Raji (cell line): ENCODE measurements at regions not wholly inside any gene's neighbourhood (a gene's known extent, or its start where the extent isn't known, plus 50 kb on each side); places are given as distances from the start of the nearest gene placed in this dataset.

ENCODE experiments used
- POLR2A ChIP-seq: IDR thresholded peaks from 2 replicates; pipeline ENCODE4 v1.6.1; 2011; ENCODE audit warnings: low read depth, low read length, control low read depth; ENCODE audit not compliant: insufficient read depth

DNA sequence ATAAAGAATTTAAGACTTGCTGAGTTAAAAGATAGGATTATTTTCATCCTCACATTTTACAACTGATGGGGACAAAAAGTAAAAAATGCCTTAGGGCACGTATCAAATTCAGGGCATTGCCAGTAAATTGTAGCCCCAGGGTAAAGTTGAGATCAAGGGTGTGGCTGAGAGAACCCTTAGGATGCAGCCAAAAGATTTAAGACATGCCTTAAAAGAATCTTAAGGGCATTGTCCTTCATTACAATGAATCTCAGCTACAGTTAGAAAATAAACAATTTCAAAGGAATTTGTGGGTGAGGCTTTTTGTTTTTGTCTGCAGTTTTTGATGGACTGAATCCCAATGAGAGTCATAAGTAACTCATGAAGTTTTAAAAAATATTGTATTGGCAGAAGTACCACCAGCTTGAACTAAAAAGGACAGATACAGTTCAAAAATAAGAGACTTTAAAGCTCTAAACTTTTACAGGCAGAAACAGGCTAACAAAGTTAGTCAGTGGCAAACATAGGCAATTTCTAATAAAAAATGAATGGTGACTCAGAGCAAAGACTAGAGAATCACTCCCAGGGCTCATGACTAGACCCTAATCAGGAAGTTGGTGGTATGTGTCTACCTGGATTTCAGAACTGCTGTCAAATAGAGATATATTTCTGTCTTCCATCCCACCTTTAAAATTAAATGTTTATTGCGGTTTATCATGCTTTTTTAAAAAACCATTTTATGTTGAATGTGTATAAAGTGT is 165.1 kb upstream of the SNX7 start:
- TF ChIP-seq POLR2A = no peak

DNA sequence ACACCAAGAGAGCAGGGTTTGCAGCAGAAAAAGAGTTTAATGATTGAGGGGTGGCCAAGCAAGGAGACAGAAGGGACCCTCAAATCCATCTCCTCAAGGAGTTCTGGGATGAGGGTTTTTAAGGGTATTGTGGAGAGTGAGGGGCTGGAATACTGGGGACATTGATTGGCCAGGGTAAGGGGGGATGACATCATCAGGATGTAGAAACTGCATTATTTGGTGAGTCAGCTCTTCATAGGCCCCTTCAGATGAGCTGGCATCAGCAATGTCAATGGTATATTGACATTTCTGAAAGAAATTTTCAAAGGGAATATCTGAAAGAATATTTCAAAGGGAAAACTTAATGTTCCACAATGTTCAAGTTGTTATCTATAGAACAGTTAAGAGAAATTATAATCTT is 168.1 kb upstream of the SNX7 start:
- no peak for TF ChIP-seq POLR2A

DNA sequence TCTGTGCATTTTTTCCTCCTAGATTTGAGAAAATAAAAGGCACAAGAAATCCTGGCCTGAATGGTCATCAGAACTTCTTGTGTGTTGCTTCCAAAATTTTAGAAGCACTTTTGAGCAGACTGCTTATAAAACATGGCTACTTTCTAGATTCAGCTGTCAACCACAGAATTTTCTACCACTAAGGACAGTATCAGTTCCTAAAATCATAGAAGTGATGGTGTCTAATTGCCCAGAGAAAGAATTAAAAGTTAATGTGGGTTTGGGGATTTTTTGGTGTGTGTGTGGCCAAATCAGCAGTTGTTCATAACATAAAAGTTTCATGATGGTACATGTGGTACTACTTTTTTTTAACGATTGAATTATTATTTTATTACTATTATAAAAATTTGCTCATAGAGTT is 171.4 kb upstream of the SNX7 start:
- TF ChIP-seq POLR2A = no peak

DNA sequence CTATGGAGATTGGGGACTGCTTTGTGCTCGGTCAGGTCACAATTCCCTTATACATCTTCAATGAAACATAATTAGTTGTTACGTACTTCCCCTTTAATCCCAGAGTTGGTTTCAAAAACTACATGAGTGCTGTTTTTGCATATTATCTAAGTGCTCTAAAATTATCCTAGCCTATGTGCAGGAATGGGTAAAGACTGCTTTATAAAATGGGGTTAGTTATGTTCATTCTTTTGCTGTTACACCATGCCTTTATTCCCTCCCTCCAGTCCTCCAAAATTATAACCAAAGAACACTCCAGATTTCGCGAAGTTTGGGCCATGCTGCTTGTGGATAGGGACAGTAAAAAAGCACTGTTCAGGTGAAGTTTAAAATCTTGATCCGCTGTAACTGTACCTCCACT is 173.9 kb upstream of the SNX7 start:
- no peak for TF ChIP-seq POLR2A

DNA sequence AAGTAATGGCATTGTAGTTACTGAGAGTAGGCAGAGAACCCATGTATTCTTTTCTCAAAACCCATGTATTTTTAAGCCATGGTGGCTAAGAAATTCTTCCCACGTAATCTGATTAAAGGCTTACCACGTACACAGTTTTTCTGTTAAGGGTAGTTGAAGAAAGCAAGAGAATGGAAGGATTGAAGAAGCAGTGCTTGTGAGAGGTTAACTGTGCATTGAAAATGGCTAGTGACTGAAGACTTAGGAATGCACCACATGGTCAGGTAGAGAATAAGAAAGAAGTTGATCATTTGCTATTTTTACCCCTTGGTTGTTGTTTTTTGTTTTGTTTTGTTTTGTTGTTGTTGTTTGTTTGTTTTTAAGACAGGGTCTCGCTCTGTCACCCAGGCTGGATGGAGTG is 178.9 kb upstream of the SNX7 start:
- TF ChIP-seq POLR2A = no peak

DNA sequence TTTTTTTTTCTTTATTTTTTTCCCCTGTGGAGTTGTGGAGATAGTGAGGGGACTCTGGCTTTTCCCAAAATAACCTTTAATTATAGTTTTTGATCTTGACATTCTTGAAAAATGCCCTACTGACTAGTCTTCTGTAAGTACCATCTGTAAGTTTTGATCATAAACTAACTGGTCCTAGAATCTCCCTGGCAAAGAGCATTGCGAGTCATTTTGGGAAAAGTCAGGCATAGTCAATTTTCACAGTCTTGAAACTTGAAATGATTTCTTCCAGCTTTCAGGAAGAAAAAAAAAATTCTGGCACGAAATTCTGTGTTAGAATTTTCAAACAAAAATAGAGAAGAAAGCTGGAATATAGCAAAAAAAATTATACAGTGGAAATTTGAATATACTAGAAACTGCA is 181.2 kb upstream of the SNX7 start:
- TF ChIP-seq POLR2A = no peak

DNA sequence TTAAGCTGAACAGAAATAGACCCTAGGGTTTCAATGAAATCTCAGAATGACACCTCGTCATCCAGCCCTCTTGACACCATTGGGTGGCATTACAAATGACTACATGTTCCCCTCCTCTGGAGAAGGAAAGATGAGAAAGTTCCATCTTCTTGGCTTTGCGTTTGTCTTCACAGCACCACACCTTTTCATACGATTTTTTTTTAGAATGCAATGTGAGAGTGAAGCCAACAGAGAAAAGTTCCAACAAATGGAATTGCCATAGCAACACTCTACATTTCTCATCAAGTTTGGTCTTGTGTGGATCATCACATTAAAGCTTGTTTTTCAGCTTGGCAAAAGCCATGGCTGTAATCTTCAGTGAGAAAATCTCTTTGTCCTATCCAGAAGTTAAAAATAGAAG is 183.4 kb upstream of the SNX7 start:
- TF ChIP-seq POLR2A = no peak

DNA sequence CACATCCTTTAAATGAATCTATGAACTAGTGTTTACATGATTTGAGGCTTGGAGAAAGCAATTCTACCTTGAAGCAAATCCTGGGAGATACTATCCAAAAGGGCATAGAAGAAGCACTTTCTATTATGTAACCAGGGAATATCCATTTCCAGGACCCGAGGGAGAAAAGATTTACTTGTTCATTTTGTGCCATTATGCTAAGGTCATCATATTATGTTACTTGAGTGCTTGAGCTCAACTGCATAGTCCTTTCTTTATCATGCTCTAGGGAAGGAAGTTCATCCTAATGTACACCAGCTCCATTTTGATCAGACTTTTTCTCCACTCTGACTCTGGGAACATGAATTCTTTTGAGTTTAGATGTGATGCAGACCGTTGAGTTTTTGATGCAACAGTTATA is 188.6 kb upstream of the SNX7 start:
- no peak for TF ChIP-seq POLR2A

DNA sequence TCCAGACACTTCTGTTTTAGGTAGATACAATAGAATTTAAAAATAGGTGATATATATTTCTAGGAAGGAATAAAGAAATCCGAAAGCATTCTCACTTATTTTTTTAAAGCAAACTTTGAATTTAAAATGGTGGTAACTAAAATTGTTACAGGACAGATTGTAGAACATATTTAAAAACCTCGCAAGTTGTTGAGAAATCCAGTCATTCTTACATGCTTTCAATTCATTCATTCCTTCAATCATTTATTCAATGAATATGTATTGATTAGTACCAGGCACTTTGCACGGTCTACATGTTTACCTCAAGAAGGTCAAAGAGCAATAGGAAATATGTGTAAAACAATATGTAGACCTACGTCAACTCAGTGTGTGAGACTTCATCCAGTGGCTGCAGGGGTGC is 189.9 kb upstream of the SNX7 start:
- TF ChIP-seq POLR2A = no peak

DNA sequence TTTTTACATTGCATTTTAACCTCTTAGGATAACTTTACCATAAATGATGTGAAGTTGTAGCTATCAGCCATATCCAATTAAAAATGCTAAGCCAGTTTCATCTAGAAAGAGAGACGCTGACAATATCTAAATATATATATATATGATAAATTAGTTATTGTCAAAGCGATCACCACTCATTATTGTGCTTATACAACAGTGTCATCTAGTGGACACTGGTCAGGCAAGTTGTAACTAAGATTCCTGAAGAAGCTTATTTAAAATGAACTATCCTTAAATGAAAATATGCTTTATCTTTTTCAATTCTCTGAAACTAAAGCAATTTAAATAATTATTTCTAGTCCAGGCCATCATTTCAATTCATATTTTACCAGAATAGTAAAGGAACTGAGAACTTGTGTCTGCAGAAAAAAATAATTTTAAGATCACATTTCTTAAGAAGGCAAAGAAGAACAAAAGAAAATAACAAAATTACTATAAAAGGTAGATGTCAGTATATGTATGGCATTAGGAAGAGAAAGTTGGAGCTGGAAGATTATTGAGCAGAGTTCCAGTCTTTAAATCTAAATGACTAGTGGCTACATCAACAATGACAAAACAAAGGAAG is 193.3 kb upstream of the SNX7 start:
- TF ChIP-seq POLR2A = no peak

DNA sequence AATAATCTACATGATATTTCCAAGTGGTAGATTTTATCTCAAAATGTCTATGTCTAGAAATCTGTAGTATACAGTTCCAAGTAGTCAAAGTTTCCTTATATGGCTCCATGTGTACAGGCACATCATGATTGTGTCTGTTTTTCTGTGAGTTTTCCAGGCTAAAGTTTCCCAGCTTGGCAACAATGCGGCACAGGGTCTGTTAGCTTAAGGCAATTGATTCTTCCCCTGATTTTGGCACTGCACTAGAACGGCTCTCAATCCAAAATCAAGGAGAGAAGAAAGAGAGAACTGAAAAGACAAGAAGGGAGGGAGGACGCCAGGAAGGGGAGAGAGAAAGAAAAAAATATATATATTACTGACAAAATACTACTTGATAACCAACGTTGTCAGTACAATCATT is 193.9 kb upstream of the SNX7 start:
- no peak for TF ChIP-seq POLR2A

DNA sequence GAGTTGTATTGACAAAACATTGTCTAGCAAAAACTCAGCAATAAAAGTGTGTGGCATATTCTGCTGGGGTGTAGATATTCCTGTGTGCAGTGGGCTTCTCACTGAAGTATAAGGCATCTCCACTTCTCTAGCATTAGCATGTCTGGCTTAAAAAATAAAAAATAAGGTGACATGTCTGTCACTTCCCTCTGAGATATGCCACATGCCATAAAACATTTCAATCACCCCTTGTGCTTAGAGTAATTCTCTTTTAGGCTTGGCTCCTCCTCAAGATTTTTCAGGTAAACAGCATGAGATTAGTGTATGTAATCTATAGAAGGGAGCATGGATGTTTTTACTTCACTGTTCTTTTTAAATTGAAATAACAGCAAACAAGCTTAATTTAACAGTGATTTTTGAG is 194.4 kb upstream of the SNX7 start:
- TF ChIP-seq POLR2A = no peak

DNA sequence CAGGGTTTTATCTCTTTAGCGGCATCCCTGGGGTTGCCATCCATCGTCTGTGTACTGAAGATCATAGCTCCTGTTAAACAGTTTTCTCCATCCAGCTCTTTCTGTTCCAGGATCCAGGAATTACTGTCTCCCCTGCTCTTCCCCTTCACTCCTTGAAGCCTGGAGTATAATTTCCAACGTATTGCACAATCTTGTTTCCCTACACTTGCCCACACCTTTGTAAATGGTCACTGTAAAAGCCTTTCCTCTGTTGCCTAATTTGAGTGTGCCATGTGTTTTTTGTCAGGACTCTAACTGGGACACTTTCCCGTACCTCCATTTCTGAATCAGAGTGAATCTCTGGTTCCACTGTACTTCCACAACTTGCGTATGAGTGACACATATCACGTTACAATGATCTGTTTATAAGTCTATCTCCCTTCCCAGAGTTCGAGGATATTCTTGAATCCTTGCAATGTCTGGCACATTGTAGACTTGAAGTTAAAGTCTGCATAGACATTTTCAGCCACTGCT is 199.6 kb upstream of the SNX7 start:
- TF ChIP-seq POLR2A = no peak

DNA sequence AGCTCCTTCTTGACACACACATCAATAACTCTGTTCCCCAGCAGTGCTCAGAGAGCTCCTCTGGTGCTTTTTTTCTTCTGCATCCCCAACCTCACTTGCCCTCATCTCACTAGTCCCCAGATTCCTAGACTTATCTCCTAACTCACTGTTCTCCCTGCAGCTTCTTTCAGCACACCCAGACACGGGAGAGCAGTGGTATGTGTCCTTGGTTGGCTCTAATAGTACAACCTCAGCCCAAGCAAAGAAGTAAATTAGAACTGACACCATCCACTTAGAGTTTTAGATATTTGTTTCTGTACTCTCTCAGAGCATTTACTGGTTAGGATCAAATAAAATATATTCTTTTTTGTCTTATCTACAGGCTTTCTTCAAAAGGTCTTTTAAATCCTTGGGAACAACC is 201.4 kb upstream of the SNX7 start:
- no peak for TF ChIP-seq POLR2A

DNA sequence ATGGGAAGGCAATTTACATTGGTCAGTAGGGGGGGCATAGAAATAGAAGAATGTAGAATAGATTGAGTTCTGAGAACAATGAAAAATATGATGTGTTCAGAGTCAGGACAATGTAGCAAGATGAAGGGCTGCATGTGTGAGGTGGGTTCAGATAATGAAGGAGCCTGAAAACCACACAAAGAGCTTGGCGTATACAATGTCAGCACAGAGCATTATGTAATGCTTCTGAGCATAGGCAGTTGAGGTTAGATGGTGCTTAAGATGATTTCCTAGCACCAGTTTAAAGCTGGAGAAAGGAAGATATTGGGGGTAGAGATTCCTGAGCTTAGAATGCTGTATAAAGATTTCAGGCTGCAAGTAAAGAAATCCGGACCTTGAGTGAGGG is 202.0 kb upstream of the SNX7 start:
- TF ChIP-seq POLR2A = no peak

DNA sequence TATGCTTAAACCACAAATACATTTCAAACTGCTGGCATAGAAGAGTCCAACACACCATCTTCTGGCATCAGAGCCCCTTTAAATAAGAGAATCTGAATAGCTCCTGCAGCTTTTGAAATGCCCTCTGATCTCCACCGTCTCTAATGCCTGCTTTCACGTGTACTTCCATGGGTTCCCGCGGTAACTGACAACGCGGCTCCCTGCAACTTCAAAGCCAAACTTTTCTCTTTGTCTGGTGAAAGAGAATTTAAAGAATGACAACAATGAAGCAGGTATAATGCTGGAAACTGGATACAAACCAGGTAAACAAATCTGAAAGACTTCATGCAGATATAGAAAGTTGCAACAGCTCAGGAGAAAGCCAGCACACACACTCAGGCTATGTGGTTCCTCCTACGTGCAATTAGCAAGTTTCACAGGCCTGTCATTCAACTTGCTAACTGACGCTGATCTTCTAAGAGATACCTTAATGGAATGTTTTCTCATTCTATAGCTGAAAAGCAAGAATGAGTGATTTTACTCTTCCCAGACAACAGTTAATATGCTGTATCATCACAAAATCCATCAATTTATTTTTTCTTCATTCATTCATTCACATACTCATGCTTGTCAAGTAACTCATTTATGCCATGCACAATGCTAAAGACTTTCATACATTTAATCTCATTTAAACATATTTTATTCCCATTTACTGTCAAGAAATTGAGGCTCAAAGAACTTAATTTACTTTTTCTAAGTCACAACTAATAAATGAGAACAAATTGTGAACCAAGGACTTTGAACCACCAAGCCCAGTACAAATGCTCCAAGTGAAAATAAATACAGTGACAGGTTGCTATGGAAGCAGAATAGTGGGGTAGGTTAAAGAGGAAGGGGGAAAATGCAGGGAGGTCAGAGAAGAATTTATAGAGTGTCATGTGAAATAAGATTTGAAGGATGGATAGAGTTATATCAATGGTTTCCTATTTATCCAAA is 202.7 kb upstream of the SNX7 start:
- TF ChIP-seq POLR2A = no peak
